ENCODE measurements at regions not wholly inside any gene's neighbourhood (a gene's known extent, or its start where the extent isn't known, plus 50 kb on each side); places are given as distances from the start of the nearest gene placed in this dataset.
A peak's percentile ranks its signal among the peaks of the same experiment; 100 is the strongest.

DNA sequence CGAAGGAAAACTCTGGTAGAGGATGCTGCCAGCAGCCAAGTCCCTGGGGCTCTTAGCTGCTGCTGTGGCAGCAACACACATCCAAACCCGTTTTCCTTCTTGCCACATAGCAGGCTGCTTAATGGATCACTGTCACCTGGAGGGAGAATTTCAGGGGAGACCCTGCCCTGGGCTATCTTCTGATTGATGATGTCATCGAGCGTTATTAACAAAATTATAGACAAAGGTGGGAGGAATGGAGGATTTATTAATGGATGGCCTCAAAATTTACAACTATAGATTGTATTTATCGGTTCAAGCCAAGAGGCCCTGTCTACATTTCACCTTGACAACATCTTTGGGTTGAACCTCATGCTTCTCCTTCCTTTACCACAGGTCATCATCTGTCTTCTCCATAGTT, 120.8 kb upstream of the PZP start:
- FAIRE-seq (no peak), ATAC-seq (no peak), DNase-seq (ENCODE audit: low spot score) (no peak)
- Histone ChIP-seq H2AFZ (ENCODE audit: low read length) (no peak overlapping the region), H3K4me3 (replicated peaks in 1 of 3; ENCODE audit: insufficient read depth in 1 of 3, low read depth in 2 of 3, low read length in 3 of 3) (no peak overlapping the region), H3K27me3 (ENCODE audit: control insufficient read depth in 1 of 2, insufficient read depth in 2 of 2, low read length in 2 of 2) (no peaks in the 10 kb centered on the region), H4K20me1 (ENCODE audit: insufficient read depth, low read length) (no peaks in the 10 kb centered on the region), H3K4me1 (ENCODE audit: insufficient read depth, low read length) (peaks cover 25% of the 10 kb centered on the region), H3K36me3 (replicated peaks in 1 of 2; ENCODE audit: control insufficient read depth in 1 of 2, insufficient read depth in 2 of 2, low read length in 2 of 2) (no peaks in the 10 kb centered on the region), H3K79me2 (ENCODE audit: insufficient read depth, low read length) (no peaks in the 10 kb centered on the region), H3K9me3 (ENCODE audit: low read length) (no peaks in the 10 kb centered on the region), H3K4me2 (ENCODE audit: low read depth, low read length) (no peak overlapping the region), H3K9ac (ENCODE audit: insufficient read depth, low read depth, low read length) (no peak overlapping the region), H3K27ac (ENCODE audit: extremely low read length, insufficient read depth, low read length) (no peak overlapping the region)
- BruUV-seq (replicated peaks): no TSS peak
- intact Hi-C loops (cut with micrococcal nuclease; ENCODE audit: unreplicated experiment): no loop called here
- ChIA-PET POLR2A (no interaction called here), CTCF (ENCODE audit: low intra/inter-chr PET ratio, low total read pairs) (no interaction called here)
- in situ Hi-C loops (cut with HindIII; ENCODE audit: extremely low pct_ligation_motif_present, low pct_unique_long_range_greater_than_20kb): loop anchor here (10.0 to 25.0 kb wide), 2 partner anchors 46 to 133 kb away; no protein-coding TSS in a partner anchor
- no peak for TF ChIP-seq ZNF296 (CRISPR knock-in tag; conservative IDR thresholded peaks at IDR 0.05)
- TF ChIP-seq ATF7 (IDR thresholded peaks at IDR 0.05): peak; percentile 94
- TF ChIP-seq ATF7 (CRISPR knock-in tag; IDR thresholded peaks at IDR 0.05): no peak
- WGBS (ENCODE audit: low lambda C conversion rate): 90% methylated on average over 5 of the region's 5 CpGs

DNA sequence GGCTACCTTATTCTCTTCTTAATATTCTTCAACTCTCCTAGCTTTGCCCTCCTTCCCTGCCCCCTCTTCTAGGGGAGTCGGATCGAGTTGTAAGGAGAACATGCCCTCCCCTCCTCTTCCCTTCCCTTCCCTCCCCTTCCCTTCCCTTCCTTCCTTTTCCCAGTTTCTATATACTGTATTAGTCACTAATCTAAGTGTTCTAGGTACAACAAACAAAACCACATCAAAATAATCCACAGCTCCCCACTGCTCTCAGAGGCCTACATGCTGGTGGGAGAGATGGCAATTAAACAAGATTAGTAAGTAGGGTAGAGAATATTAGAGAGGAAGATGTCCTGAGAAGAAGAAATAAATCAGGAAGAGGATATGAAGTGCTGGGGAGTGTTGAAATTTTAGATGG, 119.9 kb upstream of the PZP start:
- Histone ChIP-seq H3K4me2 (ENCODE audit: low read depth, low read length) (no peak overlapping the region), H3K9me3 (ENCODE audit: low read length) (no peaks in the 10 kb centered on the region), H3K27me3 (ENCODE audit: control insufficient read depth in 1 of 2, insufficient read depth in 2 of 2, low read length in 2 of 2) (no peaks in the 10 kb centered on the region), H4K20me1 (ENCODE audit: insufficient read depth, low read length) (no peaks in the 10 kb centered on the region), H3K27ac (ENCODE audit: extremely low read length, insufficient read depth, low read length) (no peak overlapping the region), H3K36me3 (replicated peaks in 1 of 2; ENCODE audit: control insufficient read depth in 1 of 2, insufficient read depth in 2 of 2, low read length in 2 of 2) (no peaks in the 10 kb centered on the region), H3K4me1 (ENCODE audit: insufficient read depth, low read length) (peaks cover 16% of the 10 kb centered on the region), H3K9ac (ENCODE audit: insufficient read depth, low read depth, low read length) (no peak overlapping the region), H3K79me2 (ENCODE audit: insufficient read depth, low read length) (no peaks in the 10 kb centered on the region), H2AFZ (ENCODE audit: low read length) (no peak overlapping the region), H3K4me3 (replicated peaks in 1 of 3; ENCODE audit: insufficient read depth in 1 of 3, low read depth in 2 of 3, low read length in 3 of 3) (no peak overlapping the region)
- CTCF ChIA-PET (ENCODE audit: low intra/inter-chr PET ratio, low total read pairs): no interaction called here
- intact Hi-C loops (cut with micrococcal nuclease; ENCODE audit: unreplicated experiment) (no loop called here), in situ Hi-C loops (cut with HindIII; ENCODE audit: extremely low pct_ligation_motif_present, low pct_unique_long_range_greater_than_20kb) (loop anchor here (10.0 to 25.0 kb wide), 2 partner anchors 47 to 134 kb away; no protein-coding TSS in a partner anchor)
- ATAC-seq: no peak
- FAIRE-seq: no peak
- BruUV-seq (replicated peaks): no TSS peak
- WGBS (ENCODE audit: low lambda C conversion rate): 100% methylated on average over 2 of the region's 2 CpGs
- POLR2A ChIA-PET: no interaction called here
- no peak for DNase-seq (ENCODE audit: low spot score)
- 0 out of 2 replicates have a peak, but pooled peaks have one; percentile 52 for TF ChIP-seq PCBP1 (IDR thresholded peaks at IDR 0.05; ENCODE audit: borderline replicate concordance, low read depth, low read length)
- no peak for TF ChIP-seq ZNF512 (CRISPR knock-in tag; IDR thresholded peaks at IDR 0.05)
- TF ChIP-seq SPEN (CRISPR knock-in tag; IDR thresholded peaks at IDR 0.05; ENCODE audit: low read depth): no peak
- TF ChIP-seq CBFB (CRISPR knock-in tag; IDR thresholded peaks at IDR 0.05): no peak
- TF ChIP-seq HNRNPK (IDR thresholded peaks at IDR 0.05; ENCODE audit: low read depth, low read length, poor library complexity, severe bottlenecking): peak; percentile 94
- no peak for TF ChIP-seq ZNF841 (CRISPR knock-in tag; IDR thresholded peaks at IDR 0.05; ENCODE audit: borderline replicate concordance)
- no peak for TF ChIP-seq TSC22D2 (CRISPR knock-in tag; IDR thresholded peaks at IDR 0.05; ENCODE audit: borderline replicate concordance)
- TF ChIP-seq SMARCE1 (IDR thresholded peaks at IDR 0.05; ENCODE audit: borderline replicate concordance): no peak
- TF ChIP-seq, protein P1, sequence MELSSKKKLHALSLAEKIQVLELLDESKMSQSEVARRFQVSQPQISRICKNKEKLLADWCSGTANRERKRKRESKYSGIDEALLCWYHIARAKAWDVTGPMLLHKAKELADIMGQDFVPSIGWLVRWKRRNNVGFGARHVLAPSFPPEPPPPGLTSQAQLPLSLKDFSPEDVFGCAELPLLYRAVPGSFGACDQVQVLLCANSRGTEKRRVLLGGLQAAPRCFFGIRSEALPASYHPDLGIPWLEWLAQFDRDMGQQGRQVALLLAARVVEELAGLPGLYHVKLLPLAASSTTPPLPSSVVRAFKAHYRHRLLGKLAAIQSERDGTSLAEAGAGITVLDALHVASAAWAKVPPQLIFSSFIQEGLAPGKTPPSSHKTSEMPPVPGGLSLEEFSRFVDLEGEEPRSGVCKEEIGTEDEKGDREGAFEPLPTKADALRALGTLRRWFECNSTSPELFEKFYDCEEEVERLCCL (CRISPR knock-in tag; IDR thresholded peaks at IDR 0.05; ENCODE audit: borderline replicate concordance): no peak
- no peak for TF ChIP-seq ZSCAN20 (CRISPR knock-in tag; IDR thresholded peaks at IDR 0.05; ENCODE audit: borderline replicate concordance)
- TF ChIP-seq NFKBIZ (CRISPR knock-in tag; IDR thresholded peaks at IDR 0.05): no peak
- TF ChIP-seq PCBP2 (optimal IDR thresholded peaks at IDR 0.05; ENCODE audit: low read depth, low read length, poor library complexity, severe bottlenecking): peak; percentile 54
- no peak for TF ChIP-seq MLLT10 (CRISPR knock-in tag; IDR thresholded peaks at IDR 0.05)
